IMR-90 (cell line): ENCODE measurements at regions not wholly inside any gene's neighbourhood (a gene's known extent, or its start where the extent isn't known, plus 50 kb on each side); places are given as distances from the start of the nearest gene placed in this dataset.

Source experiments
- ATAC-seq: fragments of 200-7000 bp; cut with Tn5 transposase; 2 replicates; pipeline ENCODE4 v1.9.1; 2020; ENCODE audit warnings: low read depth, mild to moderate bottlenecking, moderate library complexity
- BruUV-seq: library from RNA; stranded (reverse); fragments of 400-500 nt; replicated peaks from 2 replicates; lab custom pipeline; 2021; lab: Mats Ljungman, UMichigan
- CTCF ChIA-PET: fragments of 300-600 bp; formaldehyde crosslinking; extraction: SDS; loops from one replicate; lab custom pipeline; 2021; ENCODE audit warnings: antibody characterized with exemption; lab: Yijun Ruan, JAX
- POLR2A ChIA-PET: fragments of 300-600 bp; sonication (Branson Sonifier 250); formaldehyde crosslinking; loops from one replicate; lab custom pipeline; 2022; ENCODE audit warnings: antibody characterized with exemption; ENCODE audit not compliant: unreplicated experiment; lab: Charles Lee
- DNase-seq: peaks from one replicate; pipeline ENCODE4 v3.0.0; 2013
- H2AFZ ChIP-seq: replicated peaks from 2 replicates; pipeline ENCODE3; 2013; ENCODE audit warnings: low read length, mild to moderate bottlenecking; ENCODE audit not compliant: poor library complexity
- H2AK5ac ChIP-seq: 2 replicates; pipeline ENCODE4 v1.6.1; 2013; ENCODE audit warnings: low read depth, low read length, inconsistent platforms
- H2AK9ac ChIP-seq: replicated peaks from 2 replicates; pipeline ENCODE3; 2013; ENCODE audit warnings: mild to moderate bottlenecking, low read depth, low read length, moderate library complexity; ENCODE audit not compliant: poor library complexity
- H2BK120ac ChIP-seq: 2 replicates; pipeline ENCODE4 v1.6.1; 2013; ENCODE audit warnings: low read depth, low read length, inconsistent platforms
- H2BK15ac ChIP-seq: 3 replicates; pipeline ENCODE4 v1.6.1; 2013; ENCODE audit warnings: low read depth, low read length, inconsistent platforms
- H2BK20ac ChIP-seq: 2 replicates; pipeline ENCODE4 v1.6.1; 2013; ENCODE audit warnings: low read depth, mild to moderate bottlenecking, inconsistent platforms, low read length, moderate library complexity
- H2BK5ac ChIP-seq: 2 replicates; pipeline ENCODE4 v1.6.1; 2013; ENCODE audit warnings: mild to moderate bottlenecking, low read depth, low read length, inconsistent platforms; ENCODE audit not compliant: poor library complexity, severe bottlenecking
- H3K14ac ChIP-seq: replicated peaks from 2 replicates; pipeline ENCODE4 v1.6.1; 2013; ENCODE audit warnings: low read depth, low read length, inconsistent platforms
- H3K18ac ChIP-seq: 2 replicates; pipeline ENCODE4 v1.6.1; 2013; ENCODE audit warnings: low read depth, low read length, control low read depth
- H3K23ac ChIP-seq: 2 replicates; pipeline ENCODE4 v1.6.1; 2013; ENCODE audit warnings: low read depth, low read length, inconsistent platforms
- H3K27ac ChIP-seq: 2 replicates; pipeline ENCODE4 v1.5.1; 2013; ENCODE audit warnings: mild to moderate bottlenecking, control low read depth, low read length; ENCODE audit not compliant: insufficient read depth
- H3K27me3 ChIP-seq: 2 replicates; pipeline ENCODE4 v1.6.1; 2013; ENCODE audit warnings: low read length; ENCODE audit not compliant: control insufficient read depth, insufficient read depth
- H3K36me3 ChIP-seq: 2 replicates; pipeline ENCODE4 v1.6.1; 2013; ENCODE audit warnings: low read length, mixed read lengths; ENCODE audit not compliant: control insufficient read depth, insufficient read depth
- H3K4ac ChIP-seq: 2 replicates; pipeline ENCODE4 v1.6.1; 2013; ENCODE audit warnings: low read depth, low read length, inconsistent platforms
- H3K4me1 ChIP-seq: 2 replicates; pipeline ENCODE4 v1.6.1; 2013; ENCODE audit warnings: low read length, mixed read lengths; ENCODE audit not compliant: control insufficient read depth, insufficient read depth
- H3K4me2 ChIP-seq: 2 replicates; pipeline ENCODE4 v1.6.1; 2013; ENCODE audit warnings: low read depth, mild to moderate bottlenecking, control low read depth, low read length, moderate library complexity
- H3K4me3 ChIP-seq: 2 replicates; pipeline ENCODE4 v1.5.1; 2013; ENCODE audit warnings: low read depth, mild to moderate bottlenecking, control low read depth, low read length, moderate library complexity; ENCODE audit not compliant: insufficient read depth
- H3K56ac ChIP-seq: 2 replicates; pipeline ENCODE4 v1.6.1; 2013; ENCODE audit warnings: low read length, inconsistent platforms; ENCODE audit not compliant: insufficient read depth; ENCODE audit errors: extremely low read depth
- H3K79me1 ChIP-seq, 2 experiments: 2 replicates each; pipeline ENCODE4 v1.6.1; 2013; ENCODE audit warnings: low read length in 2 of 2, inconsistent platforms in 1 of 2, low read depth in 1 of 2
- H3K9ac ChIP-seq: 2 replicates; pipeline ENCODE4 v1.6.1; 2013; ENCODE audit warnings: low read depth, low read length, control low read depth
- H3K9me1 ChIP-seq: 2 replicates; pipeline ENCODE4 v1.6.1; 2013; ENCODE audit warnings: low read length, inconsistent platforms; ENCODE audit not compliant: insufficient read depth
- H3K9me3 ChIP-seq: 2 replicates; pipeline ENCODE4 v1.6.1; 2013; ENCODE audit warnings: low read length; ENCODE audit not compliant: control insufficient read depth, insufficient read depth
- H4K20me1 ChIP-seq: 2 replicates; pipeline ENCODE4 v1.6.1; 2013; ENCODE audit warnings: low read length, inconsistent platforms; ENCODE audit not compliant: insufficient read depth
- H4K5ac ChIP-seq: 2 replicates; pipeline ENCODE4 v1.6.1; 2013; ENCODE audit warnings: mild to moderate bottlenecking, low read depth, low read length, control low read depth
- H4K8ac ChIP-seq, 2 experiments: 2 replicates each; pipeline ENCODE4 v1.6.1; 2013; ENCODE audit warnings: low read depth in 2 of 2, low read length in 2 of 2, control low read depth in 1 of 2, inconsistent platforms in 1 of 2
- H4K91ac ChIP-seq: 2 replicates; pipeline ENCODE4 v1.6.1; 2013; ENCODE audit warnings: low read depth, low read length, inconsistent platforms; ENCODE audit not compliant: insufficient read depth
- FOS ChIP-seq: fragments of 150-350 bp; IDR thresholded peaks from 2 replicates; pipeline ENCODE4 v1.6.1; 2016; ENCODE audit warnings: low read depth, low read length
- MAFK ChIP-seq: IDR thresholded peaks from 2 replicates; pipeline ENCODE4 v1.6.1; 2012; ENCODE audit warnings: low read depth, low read length, improper control_type of control experiment
- MAZ ChIP-seq: IDR thresholded peaks from 2 replicates; pipeline ENCODE4 v1.6.1; 2012; ENCODE audit warnings: low read depth, mild to moderate bottlenecking, low read length, improper control_type of control experiment, moderate library complexity, borderline replicate concordance
- MXI1 ChIP-seq: IDR thresholded peaks from 2 replicates; pipeline ENCODE4 v1.6.1; 2012; ENCODE audit warnings: low read depth, mild to moderate bottlenecking, low read length, moderate library complexity, borderline replicate concordance
- POLR2A ChIP-seq: IDR thresholded peaks from 2 replicates; pipeline ENCODE4 v1.6.1; 2012; ENCODE audit warnings: mild to moderate bottlenecking, low read depth, low read length
- RAD21 ChIP-seq: IDR thresholded peaks from 2 replicates; pipeline ENCODE4 v1.6.1; 2012; ENCODE audit warnings: low read length, improper control_type of control experiment
- RCOR1 ChIP-seq: IDR thresholded peaks from 2 replicates; pipeline ENCODE4 v1.6.1; 2012; ENCODE audit warnings: mild to moderate bottlenecking, low read length, improper control_type of control experiment; ENCODE audit not compliant: insufficient replicate concordance
- RFX5 ChIP-seq: IDR thresholded peaks from 2 replicates; pipeline ENCODE4 v1.8.0; 2012; ENCODE audit warnings: low read depth, mild to moderate bottlenecking, low read length, moderate library complexity
- dilution Hi-C: fragments of 300-500 bp; cut with HindIII; formaldehyde crosslinking; loops from one replicate; pipeline ENCODE4 v1.14.3; 2018; ENCODE audit warnings: low sequenced_read_pairs; ENCODE audit not compliant: unreplicated experiment
- in situ Hi-C: fragments of 300-500 bp; cut with MboI; formaldehyde crosslinking; loops from 3 replicates; pipeline ENCODE4 v1.14.3; 2019; ENCODE audit warnings: low sequenced_read_pairs, inconsistent platforms, mixed read lengths
- intact Hi-C: fragments of 100-400 bp; cut with micrococcal nuclease; formaldehyde crosslinking; loops from 2 replicates; pipeline ENCODE4 v1.10.0; 2022
- TF ChIP-seq, protein P1 (sequence below): fragments of 150-350 bp; IDR thresholded peaks from 2 replicates; pipeline ENCODE4 v1.6.1; 2017; ENCODE audit warnings: mild to moderate bottlenecking, antibody characterized with exemption, low read length, low read depth
- TF ChIP-seq, protein P2 (sequence below): conservative IDR thresholded peaks from 2 replicates; pipeline ENCODE4 v1.5.1; 2012; ENCODE audit warnings: mild to moderate bottlenecking, low read depth, low read length, improper control_type of control experiment

DNA sequence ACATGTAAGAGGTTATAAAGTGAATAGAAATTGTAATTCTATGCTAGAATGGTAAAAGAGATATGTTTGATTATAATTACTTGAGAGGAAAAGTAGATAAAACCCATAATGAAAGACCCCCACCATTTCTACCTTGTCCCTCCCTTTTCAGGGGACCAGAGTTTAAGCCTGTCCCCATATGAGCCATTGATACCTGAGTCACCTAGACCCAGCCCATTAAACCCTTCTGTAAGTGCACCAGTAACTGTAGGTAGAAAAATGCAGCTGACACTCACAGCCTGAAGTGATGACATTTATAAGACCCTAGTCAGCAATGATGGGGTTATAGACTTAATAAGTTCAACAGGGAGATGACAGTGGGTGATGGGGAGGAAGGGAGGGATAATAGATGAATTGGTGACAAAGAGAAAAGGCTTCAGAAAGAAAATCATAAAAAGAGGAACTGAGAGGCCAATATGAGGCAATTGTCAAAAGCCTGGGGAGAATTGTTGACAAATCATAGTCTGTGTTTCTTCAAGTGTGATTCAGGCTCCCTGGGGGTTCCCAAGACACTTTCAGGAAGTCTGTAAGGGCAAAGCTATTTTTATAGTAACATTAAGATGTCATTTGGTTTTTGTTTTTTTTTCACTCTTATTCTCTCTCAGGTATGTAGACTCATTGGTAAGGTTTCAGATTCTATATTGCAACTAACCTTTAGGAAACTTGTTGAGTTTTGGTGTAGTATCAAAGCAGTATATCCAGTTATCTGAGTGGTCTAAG lies 544.2 kb downstream of the SATB2 start:
- Histone ChIP-seq H3K4me3 (no peak overlapping the region), H2AK9ac (no peak overlapping the region), H3K36me3 (no peaks in the 10 kb centered on the region), H3K9ac (no peak overlapping the region), H4K8ac (no peak overlapping the region), H3K14ac (no peak overlapping the region), H3K9me1 (no peaks in the 10 kb centered on the region), H4K20me1 (no peaks in the 10 kb centered on the region), H3K4me2 (no peak overlapping the region), H4K5ac (no peak overlapping the region), H3K18ac (no peak overlapping the region), H2BK15ac (no peak overlapping the region), H3K79me1 (no peaks in the 10 kb centered on the region), H3K9me3 (no peaks in the 10 kb centered on the region), H3K27ac (no peak overlapping the region), H2AFZ (no peak overlapping the region), H3K23ac (no peak overlapping the region), H3K4me1 (no peaks in the 10 kb centered on the region), H2BK5ac (no peak overlapping the region), H4K91ac (no peak overlapping the region), H2AK5ac (no peak overlapping the region), H3K56ac (no peak overlapping the region), H3K27me3 (no peaks in the 10 kb centered on the region), H2BK120ac (no peak overlapping the region), H2BK20ac (no peak overlapping the region), H3K4ac (no peak overlapping the region)
- no peak for ATAC-seq
- TF ChIP-seq, protein P1, sequence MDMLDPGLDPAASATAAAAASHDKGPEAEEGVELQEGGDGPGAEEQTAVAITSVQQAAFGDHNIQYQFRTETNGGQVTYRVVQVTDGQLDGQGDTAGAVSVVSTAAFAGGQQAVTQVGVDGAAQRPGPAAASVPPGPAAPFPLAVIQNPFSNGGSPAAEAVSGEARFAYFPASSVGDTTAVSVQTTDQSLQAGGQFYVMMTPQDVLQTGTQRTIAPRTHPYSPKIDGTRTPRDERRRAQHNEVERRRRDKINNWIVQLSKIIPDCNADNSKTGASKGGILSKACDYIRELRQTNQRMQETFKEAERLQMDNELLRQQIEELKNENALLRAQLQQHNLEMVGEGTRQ, result no peak
- TF ChIP-seq RCOR1, result no peak
- TF ChIP-seq RFX5, result no peak
- TF ChIP-seq MAFK, result no peak
- no peak for TF ChIP-seq MAZ
- TF ChIP-seq MXI1, result no peak
- TF ChIP-seq FOS, result no peak
- no peak for TF ChIP-seq RAD21
- TF ChIP-seq POLR2A, result no peak
- TF ChIP-seq, protein P2, sequence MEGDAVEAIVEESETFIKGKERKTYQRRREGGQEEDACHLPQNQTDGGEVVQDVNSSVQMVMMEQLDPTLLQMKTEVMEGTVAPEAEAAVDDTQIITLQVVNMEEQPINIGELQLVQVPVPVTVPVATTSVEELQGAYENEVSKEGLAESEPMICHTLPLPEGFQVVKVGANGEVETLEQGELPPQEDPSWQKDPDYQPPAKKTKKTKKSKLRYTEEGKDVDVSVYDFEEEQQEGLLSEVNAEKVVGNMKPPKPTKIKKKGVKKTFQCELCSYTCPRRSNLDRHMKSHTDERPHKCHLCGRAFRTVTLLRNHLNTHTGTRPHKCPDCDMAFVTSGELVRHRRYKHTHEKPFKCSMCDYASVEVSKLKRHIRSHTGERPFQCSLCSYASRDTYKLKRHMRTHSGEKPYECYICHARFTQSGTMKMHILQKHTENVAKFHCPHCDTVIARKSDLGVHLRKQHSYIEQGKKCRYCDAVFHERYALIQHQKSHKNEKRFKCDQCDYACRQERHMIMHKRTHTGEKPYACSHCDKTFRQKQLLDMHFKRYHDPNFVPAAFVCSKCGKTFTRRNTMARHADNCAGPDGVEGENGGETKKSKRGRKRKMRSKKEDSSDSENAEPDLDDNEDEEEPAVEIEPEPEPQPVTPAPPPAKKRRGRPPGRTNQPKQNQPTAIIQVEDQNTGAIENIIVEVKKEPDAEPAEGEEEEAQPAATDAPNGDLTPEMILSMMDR, result no peak
- intact Hi-C loops (no loop called here), dilution Hi-C loops (no loop called here), in situ Hi-C loops (no loop called here)
- BruUV-seq, result no TSS peak
- ChIA-PET CTCF (no interaction called here), POLR2A (no interaction called here)
- DNase-seq, result no peak
